ENCODE measurements at regions not wholly inside any gene's neighbourhood (a gene's known extent, or its start where the extent isn't known, plus 50 kb on each side); places are given as distances from the start of the nearest gene placed in this dataset.

DNA sequence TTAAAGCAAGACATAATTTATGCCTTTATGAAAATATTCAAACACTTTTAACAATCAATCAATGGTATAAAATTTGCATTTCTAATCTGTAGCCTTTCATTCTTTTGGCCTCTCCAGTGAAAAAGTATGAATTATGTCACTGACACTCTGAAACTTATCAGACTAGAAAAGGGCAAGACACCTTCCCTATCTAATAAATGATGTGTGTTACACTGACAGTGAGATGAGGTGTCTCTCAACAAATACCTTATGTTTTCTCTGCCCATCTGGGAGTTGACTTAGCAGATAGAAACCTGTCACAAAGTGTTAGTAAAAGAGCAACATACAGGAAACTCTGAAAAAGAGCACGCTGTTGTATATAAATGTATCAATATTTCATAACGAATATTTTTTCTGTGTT is 94.2 kb upstream of the TECRL start (continued):
- TF ChIP-seq ZNF354B (CRISPR knock-in tag; IDR thresholded peaks at IDR 0.05) (no peak), HCFC1 (IDR thresholded peaks at IDR 0.05; ENCODE audit: low read depth, low read length) (no peak), MYC (CRISPR knock-in tag; IDR thresholded peaks at IDR 0.05; ENCODE audit: borderline replicate concordance) (no peak), ZNF530 (CRISPR knock-in tag; IDR thresholded peaks at IDR 0.05; ENCODE audit: low read depth) (no peak), SRSF1 (optimal IDR thresholded peaks at IDR 0.05; ENCODE audit: low read depth, low read length) (no peak)

GRCh38 chr4:64497491-64497890 is 88.2 kb upstream of the TECRL start:
- DNase-seq (ENCODE audit: low spot score) = no peak
- H2AFZ ChIP-seq (ENCODE audit: low read length) = no peak overlapping the region
- BruUV-seq (replicated peaks) = no TSS peak
- in situ Hi-C loops (cut with HindIII; ENCODE audit: extremely low pct_ligation_motif_present, low pct_unique_long_range_greater_than_20kb) = no loop called here
- ATAC-seq = no peak
- WGBS (ENCODE audit: low lambda C conversion rate) = 0% methylated on average over 1 of the region's 1 CpG
- H4K20me1 ChIP-seq (ENCODE audit: insufficient read depth, low read length) = no peaks in the 10 kb centered on the region
- no peaks in the 10 kb centered on the region for H3K4me1 ChIP-seq (ENCODE audit: insufficient read depth, low read length)
- no peaks in the 10 kb centered on the region for H3K79me2 ChIP-seq (ENCODE audit: insufficient read depth, low read length)
- H3K27ac ChIP-seq (ENCODE audit: extremely low read length, insufficient read depth, low read length) = no peak overlapping the region
- no peaks in the 10 kb centered on the region for H3K9me3 ChIP-seq (ENCODE audit: low read length)
- no peak for TF ChIP-seq NBN (conservative IDR thresholded peaks at IDR 0.05)
- no peak overlapping the region for H3K4me3 ChIP-seq (replicated peaks in 1 of 3; ENCODE audit: insufficient read depth in 1 of 3, low read depth in 2 of 3, low read length in 3 of 3)
- FAIRE-seq = no peak
- H3K4me2 ChIP-seq (ENCODE audit: low read depth, low read length) = no peak overlapping the region
- no peaks in the 10 kb centered on the region for H3K27me3 ChIP-seq (ENCODE audit: control insufficient read depth in 1 of 2, insufficient read depth in 2 of 2, low read length in 2 of 2)
- no peak overlapping the region for H3K9ac ChIP-seq (ENCODE audit: insufficient read depth, low read depth, low read length)
- intact Hi-C loops (cut with micrococcal nuclease; ENCODE audit: unreplicated experiment) = no loop called here
- POLR2A ChIA-PET = no interaction called here
- CTCF ChIA-PET (ENCODE audit: low intra/inter-chr PET ratio, low total read pairs) = no interaction called here
- H3K36me3 ChIP-seq (replicated peaks in 1 of 2; ENCODE audit: control insufficient read depth in 1 of 2, insufficient read depth in 2 of 2, low read length in 2 of 2) = no peaks in the 10 kb centered on the region

- BruUV-seq (replicated peaks) = no TSS peak
- POLR2A ChIA-PET = no interaction called here
- H3K4me1 ChIP-seq (ENCODE audit: insufficient read depth, low read length) = no peaks in the 10 kb centered on the region
- no peaks in the 10 kb centered on the region for H3K27me3 ChIP-seq (ENCODE audit: control insufficient read depth in 1 of 2, insufficient read depth in 2 of 2, low read length in 2 of 2)
- DNase-seq (ENCODE audit: low spot score) (no peak), FAIRE-seq (no peak), ATAC-seq (no peak)
- no peaks in the 10 kb centered on the region for H4K20me1 ChIP-seq (ENCODE audit: insufficient read depth, low read length)
- CTCF ChIA-PET (ENCODE audit: low intra/inter-chr PET ratio, low total read pairs) = no interaction called here
- no peak overlapping the region for H3K4me2 ChIP-seq (ENCODE audit: low read depth, low read length)
- H3K36me3 ChIP-seq (replicated peaks in 1 of 2; ENCODE audit: control insufficient read depth in 1 of 2, insufficient read depth in 2 of 2, low read length in 2 of 2) = no peaks in the 10 kb centered on the region
- no peak overlapping the region for H3K4me3 ChIP-seq (replicated peaks in 1 of 3; ENCODE audit: insufficient read depth in 1 of 3, low read depth in 2 of 3, low read length in 3 of 3)
- in situ Hi-C loops (cut with HindIII; ENCODE audit: extremely low pct_ligation_motif_present, low pct_unique_long_range_greater_than_20kb) = no loop called here
- no peak for TF ChIP-seq ZNF414 (CRISPR knock-in tag; IDR thresholded peaks at IDR 0.05)
- TF ChIP-seq SOX13 (IDR thresholded peaks at IDR 0.05) = no peak
- no peak for TF ChIP-seq SOX13 (CRISPR knock-in tag; conservative IDR thresholded peaks at IDR 0.05 in 1 of 2, IDR thresholded peaks at IDR 0.05 in 1 of 2)
- TF ChIP-seq, protein P1, sequence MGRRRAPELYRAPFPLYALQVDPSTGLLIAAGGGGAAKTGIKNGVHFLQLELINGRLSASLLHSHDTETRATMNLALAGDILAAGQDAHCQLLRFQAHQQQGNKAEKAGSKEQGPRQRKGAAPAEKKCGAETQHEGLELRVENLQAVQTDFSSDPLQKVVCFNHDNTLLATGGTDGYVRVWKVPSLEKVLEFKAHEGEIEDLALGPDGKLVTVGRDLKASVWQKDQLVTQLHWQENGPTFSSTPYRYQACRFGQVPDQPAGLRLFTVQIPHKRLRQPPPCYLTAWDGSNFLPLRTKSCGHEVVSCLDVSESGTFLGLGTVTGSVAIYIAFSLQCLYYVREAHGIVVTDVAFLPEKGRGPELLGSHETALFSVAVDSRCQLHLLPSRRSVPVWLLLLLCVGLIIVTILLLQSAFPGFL (CRISPR knock-in tag; IDR thresholded peaks at IDR 0.05) = no peak
- no peak for TF ChIP-seq PLRG1 (conservative IDR thresholded peaks at IDR 0.05)
- no peak for TF ChIP-seq CBX5 (CRISPR knock-in tag; IDR thresholded peaks at IDR 0.05; ENCODE audit: borderline replicate concordance)
- TF ChIP-seq, protein P2, sequence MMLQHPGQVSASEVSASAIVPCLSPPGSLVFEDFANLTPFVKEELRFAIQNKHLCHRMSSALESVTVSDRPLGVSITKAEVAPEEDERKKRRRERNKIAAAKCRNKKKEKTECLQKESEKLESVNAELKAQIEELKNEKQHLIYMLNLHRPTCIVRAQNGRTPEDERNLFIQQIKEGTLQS (CRISPR knock-in tag; IDR thresholded peaks at IDR 0.05) = no peak
- TF ChIP-seq NR1H2 (CRISPR knock-in tag; IDR thresholded peaks at IDR 0.05; ENCODE audit: borderline replicate concordance, low read depth) = no peak
- no peak overlapping the region for H3K9ac ChIP-seq (ENCODE audit: insufficient read depth, low read depth, low read length)
- no peaks in the 10 kb centered on the region for H3K9me3 ChIP-seq (ENCODE audit: low read length)
- no peaks in the 10 kb centered on the region for H3K79me2 ChIP-seq (ENCODE audit: insufficient read depth, low read length)
- WGBS (ENCODE audit: low lambda C conversion rate) = 11% methylated on average over 1 of the region's 1 CpG
- no peak overlapping the region for H2AFZ ChIP-seq (ENCODE audit: low read length)
- intact Hi-C loops (cut with micrococcal nuclease; ENCODE audit: unreplicated experiment) = no loop called here
- H3K27ac ChIP-seq (ENCODE audit: extremely low read length, insufficient read depth, low read length) = no peak overlapping the region
Observed at GRCh38 chr4:64495946-64496345, 86.7 kb upstream of the TECRL start.

All from HepG2 (cell line).